Activated naive CD8-positive, alpha-beta T cell treated with anti-CD3 and anti-CD28 coated beads for 36 hours (primary cell): ENCODE measurements at regions not wholly inside any gene's neighbourhood (a gene's known extent, or its start where the extent isn't known, plus 50 kb on each side); places are given as distances from the start of the nearest gene placed in this dataset.

Source experiments
- DNase-seq: peaks from one replicate; pipeline ENCODE4 v3.0.0; 2021
- H3K27ac Mint-ChIP-seq: one replicate; pipeline ENCODE4 v1.8.0; 2022; ENCODE audit warnings: mild to moderate bottlenecking, moderate library complexity, mixed read lengths
- H3K27me3 Mint-ChIP-seq: one replicate; pipeline ENCODE4 v1.8.0; 2022; ENCODE audit warnings: mild to moderate bottlenecking, mixed read lengths
- H3K36me3 Mint-ChIP-seq: one replicate; pipeline ENCODE4 v1.8.0; 2021; ENCODE audit warnings: mild to moderate bottlenecking, mixed read lengths
- H3K4me1 Mint-ChIP-seq: one replicate; pipeline ENCODE4 v1.8.0; 2021; ENCODE audit warnings: mixed read lengths
- H3K4me3 Mint-ChIP-seq: one replicate; pipeline ENCODE4 v1.8.0; 2022; ENCODE audit warnings: mild to moderate bottlenecking, moderate library complexity, mixed read lengths
- H3K9me3 Mint-ChIP-seq: one replicate; pipeline ENCODE4 v1.8.0; 2022; ENCODE audit warnings: mixed read lengths

DNA sequence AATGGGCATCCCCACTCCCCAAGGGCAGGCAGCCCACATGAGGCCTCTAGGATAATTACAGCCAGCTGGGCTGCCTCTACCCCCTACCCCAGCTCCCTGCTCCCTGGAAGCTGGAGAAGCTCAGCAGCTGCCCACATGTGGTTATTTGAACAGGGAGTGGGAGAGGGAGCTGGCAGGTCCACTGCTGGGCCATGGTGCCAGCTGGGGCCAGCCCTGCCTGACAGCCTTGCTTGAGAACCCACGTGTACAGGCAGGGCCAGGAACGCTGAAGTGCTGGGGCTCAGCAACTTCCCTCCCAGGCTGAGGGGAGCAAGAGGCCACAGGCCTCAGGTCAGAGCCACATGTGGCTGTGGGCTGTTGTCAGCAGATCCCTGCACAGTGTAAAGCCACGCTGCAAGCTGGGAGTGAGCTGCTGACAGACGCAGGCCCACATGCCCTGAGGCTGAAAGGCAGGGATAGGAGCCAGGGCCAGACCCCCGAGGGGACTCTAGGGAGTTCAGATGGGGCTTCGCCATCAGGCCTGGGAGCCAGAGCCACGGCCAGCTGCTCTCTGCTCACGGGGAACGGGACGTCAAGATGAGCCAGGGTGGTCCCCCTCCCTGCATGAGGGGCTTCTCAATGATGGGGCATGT lies 129.0 kb downstream of the SYF2 start:
- Mint-ChIP-seq H3K4me1 (peaks cover 57% of the 10 kb centered on the region), H3K9me3 (no peaks in the 10 kb centered on the region), H3K27ac (no peak overlapping the region), H3K4me3 (no peak overlapping the region), H3K27me3 (no peaks in the 10 kb centered on the region), H3K36me3 (no peaks in the 10 kb centered on the region)
- DNase-seq = no peak

DNA sequence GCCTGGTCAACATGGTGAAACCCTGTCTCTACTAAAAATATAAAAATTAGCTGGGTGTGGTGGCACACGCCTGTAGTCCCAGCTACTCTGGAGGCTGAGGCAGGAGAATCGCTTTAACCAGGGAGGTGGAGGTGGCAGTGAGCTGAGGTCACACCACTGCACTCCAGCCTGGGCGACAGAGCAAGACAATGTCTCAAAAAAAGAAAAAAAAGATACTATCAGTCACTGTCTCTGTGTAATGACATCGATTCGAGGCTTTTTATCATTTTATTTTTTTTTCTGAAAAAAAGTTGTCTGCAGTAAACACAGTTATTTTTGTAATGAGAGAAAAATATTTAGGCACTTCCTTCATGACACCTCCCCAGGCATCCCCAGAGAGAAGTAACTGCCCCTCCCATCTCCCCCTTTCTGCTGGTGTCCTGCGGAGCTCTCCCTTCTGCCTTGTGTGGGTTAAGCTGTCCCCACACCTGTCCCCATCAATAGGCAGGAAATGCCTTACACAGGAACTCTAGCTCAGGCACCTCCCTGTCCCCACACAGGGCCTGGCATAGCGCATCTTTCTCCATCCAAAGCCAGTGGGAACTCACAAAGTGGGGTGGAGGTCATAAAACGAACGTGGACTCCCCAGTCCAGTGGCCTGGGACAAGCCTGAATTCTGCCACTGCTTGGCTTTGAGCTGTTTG lies 132.0 kb downstream of the SYF2 start:
- peaks cover 17% of the 10 kb centered on the region for H3K9me3 Mint-ChIP-seq
- H3K27me3 Mint-ChIP-seq = no peaks in the 10 kb centered on the region
- H3K4me1 Mint-ChIP-seq = peaks cover 70% of the 10 kb centered on the region
- peak overlapping the region; percentile 60 for H3K27ac Mint-ChIP-seq
- H3K4me3 Mint-ChIP-seq = no peak overlapping the region
- H3K36me3 Mint-ChIP-seq = peaks cover 10% of the 10 kb centered on the region
- DNase-seq = no peak

DNA sequence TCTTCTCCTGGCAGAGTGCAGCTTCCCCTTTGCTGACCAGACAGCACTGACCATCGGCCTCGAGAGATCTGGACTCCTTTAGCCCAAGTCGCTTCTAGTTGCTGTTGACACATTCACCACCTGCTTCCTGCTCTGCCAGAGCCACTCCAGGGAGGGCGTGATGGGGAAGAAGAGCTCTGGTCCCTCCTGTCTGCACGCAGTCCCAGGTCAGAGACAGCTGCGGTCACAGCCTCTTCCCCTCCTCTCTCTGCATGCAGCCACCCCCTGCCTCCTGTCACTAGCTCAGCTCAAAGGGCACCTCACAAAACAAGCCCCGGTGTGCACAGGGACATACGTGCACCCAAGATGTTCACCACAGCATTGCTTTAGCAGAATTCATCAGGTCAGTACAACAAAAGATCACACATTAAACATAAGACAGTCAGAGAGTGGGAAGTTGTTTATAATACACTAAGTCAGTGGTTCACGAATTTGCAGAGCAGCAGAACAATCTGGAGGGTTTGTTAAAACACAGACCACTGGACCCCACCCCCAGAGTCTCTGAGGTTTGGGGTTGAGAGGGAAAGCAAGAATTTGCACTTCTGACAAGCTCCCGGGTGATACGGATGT lies 132.9 kb downstream of the SYF2 start:
- Mint-ChIP-seq H3K9me3 (peaks cover 19% of the 10 kb centered on the region), H3K4me3 (peak overlapping the region; percentile 62), H3K4me1 (peaks cover 72% of the 10 kb centered on the region)

DNA sequence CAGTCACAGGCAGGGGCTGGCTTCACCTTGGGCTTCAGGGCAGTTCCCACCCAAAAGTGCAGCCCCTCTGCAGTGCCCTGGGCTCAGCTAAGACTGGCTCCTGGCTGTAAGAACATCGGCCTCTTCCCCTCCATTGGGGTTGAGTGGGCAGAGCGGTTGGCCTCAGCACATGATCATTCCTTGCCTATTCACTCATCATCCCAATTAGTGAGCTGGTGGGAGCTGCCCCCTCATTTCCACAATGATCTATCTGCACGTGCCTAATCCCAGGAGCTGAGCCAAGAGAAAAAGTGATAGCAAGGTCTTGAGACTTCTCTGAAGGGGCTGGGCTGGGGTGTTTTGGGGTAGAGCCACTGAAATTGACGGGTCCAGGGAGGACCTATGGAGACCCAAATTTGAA lies 133.6 kb downstream of the SYF2 start:
- no peaks in the 10 kb centered on the region for H3K27me3 Mint-ChIP-seq
- no peak overlapping the region for H3K4me3 Mint-ChIP-seq
- DNase-seq = no peak
- H3K36me3 Mint-ChIP-seq = peaks cover 16% of the 10 kb centered on the region
- H3K4me1 Mint-ChIP-seq = peaks cover 72% of the 10 kb centered on the region
- peak overlapping the region; percentile 71 for H3K27ac Mint-ChIP-seq
- H3K9me3 Mint-ChIP-seq = peaks cover 22% of the 10 kb centered on the region

More for the DNA sequence above, 132.9 kb downstream of the SYF2 start:
- peaks cover 14% of the 10 kb centered on the region for H3K36me3 Mint-ChIP-seq
- DNase-seq = peak; percentile 61
- no peaks in the 10 kb centered on the region for H3K27me3 Mint-ChIP-seq
- peak overlapping the region; percentile 71 for H3K27ac Mint-ChIP-seq

DNA sequence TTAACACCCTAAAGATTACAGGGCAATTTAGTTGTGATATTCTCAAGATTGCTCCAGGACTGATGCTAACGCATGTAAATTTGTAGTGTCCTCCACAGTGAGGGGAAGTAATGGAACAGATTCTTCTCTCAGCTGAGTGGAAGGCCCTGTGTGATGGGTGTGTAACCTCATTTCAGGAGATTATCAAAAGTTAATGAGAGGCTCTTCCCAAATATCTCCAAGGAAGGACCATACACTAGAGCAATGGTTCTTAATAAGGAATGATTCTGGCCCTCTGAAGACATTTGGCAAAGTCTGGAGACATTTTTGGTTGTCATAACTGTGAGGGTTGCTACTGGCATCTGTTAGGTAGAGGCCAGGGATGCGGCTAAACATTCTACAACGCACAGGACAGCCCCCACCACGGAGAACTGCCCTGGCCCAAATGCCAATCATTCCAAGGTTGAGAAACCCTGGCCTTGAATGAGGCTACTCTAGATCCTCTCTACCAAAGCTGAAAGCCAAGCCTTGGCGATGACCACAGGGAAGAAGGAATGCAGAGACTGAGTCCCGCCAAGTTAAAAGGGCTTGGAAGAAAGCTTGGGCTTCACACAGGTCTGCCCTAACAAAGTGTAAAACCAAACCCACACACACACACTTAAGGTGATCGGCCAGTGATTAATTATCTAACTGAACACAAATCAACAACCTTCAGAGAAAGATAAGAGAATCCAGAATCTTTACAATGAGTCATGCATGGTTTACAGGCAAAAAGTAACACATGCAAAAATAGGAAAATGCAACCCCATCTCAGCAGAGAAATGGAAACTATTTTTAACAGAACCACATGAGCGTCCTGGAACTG lies 135.8 kb downstream of the SYF2 start:
- Mint-ChIP-seq H3K4me3 (no peak overlapping the region), H3K36me3 (peaks cover 17% of the 10 kb centered on the region), H3K9me3 (peaks cover 22% of the 10 kb centered on the region), H3K4me1 (peaks cover 78% of the 10 kb centered on the region), H3K27me3 (no peaks in the 10 kb centered on the region), H3K27ac (peak overlapping the region; percentile 84)
- DNase-seq = no peak

DNA sequence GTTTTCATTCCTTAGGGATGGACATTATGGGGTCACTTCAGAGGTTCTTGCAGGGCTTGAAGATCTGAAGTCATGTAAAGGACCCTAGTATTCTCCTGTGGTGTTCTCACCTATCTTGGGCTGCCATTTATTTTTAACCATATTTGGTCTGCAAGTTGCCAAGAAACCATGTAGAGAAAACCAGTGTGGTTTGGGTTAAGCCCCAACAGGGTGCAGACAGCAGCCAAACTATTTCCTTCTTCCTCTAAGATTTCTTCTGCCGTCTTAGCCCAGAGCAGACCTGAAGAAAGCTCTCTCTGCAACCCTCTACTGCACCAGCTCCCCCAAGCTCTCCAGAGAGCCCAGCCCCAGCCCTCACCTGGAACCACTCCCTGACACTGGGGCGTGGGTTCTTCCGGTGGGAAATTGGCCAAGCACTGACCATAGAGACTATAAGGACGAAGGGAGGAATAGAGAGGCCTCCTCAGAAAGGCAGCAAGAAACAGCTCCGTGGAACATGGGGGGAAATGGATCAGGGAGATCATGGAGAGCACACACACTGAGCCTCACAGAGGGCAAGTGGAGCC lies 136.6 kb downstream of the SYF2 start:
- Mint-ChIP-seq H3K27ac (peak overlapping the region; percentile 84), H3K4me1 (peaks cover 77% of the 10 kb centered on the region), H3K36me3 (peaks cover 17% of the 10 kb centered on the region), H3K4me3 (no peak overlapping the region), H3K27me3 (no peaks in the 10 kb centered on the region), H3K9me3 (peaks cover 22% of the 10 kb centered on the region)
- DNase-seq = no peak

DNA sequence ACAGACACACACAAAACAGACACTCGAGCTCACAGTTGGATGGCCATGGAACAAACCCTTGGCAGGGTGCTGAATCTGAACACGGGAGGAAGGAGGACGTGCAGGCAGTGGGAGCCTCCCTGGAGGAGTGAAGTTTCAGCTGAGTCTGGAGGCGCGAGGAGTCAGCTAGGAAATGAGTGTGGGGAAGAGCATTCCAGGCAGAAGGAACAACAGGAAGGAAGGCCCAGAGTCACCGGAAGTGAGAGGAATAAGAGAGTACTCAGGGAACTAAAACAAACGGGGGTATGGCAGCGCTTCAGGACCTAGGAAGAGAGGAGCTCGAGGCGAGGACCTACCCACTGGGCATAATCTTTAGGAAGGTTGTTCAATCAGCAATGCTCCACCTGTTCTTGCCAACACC lies 137.3 kb downstream of the SYF2 start:
- Mint-ChIP-seq H3K27ac (no peak overlapping the region), H3K27me3 (no peaks in the 10 kb centered on the region), H3K4me1 (peaks cover 71% of the 10 kb centered on the region), H3K9me3 (peaks cover 22% of the 10 kb centered on the region), H3K36me3 (peaks cover 17% of the 10 kb centered on the region), H3K4me3 (no peak overlapping the region)
- DNase-seq = no peak

DNA sequence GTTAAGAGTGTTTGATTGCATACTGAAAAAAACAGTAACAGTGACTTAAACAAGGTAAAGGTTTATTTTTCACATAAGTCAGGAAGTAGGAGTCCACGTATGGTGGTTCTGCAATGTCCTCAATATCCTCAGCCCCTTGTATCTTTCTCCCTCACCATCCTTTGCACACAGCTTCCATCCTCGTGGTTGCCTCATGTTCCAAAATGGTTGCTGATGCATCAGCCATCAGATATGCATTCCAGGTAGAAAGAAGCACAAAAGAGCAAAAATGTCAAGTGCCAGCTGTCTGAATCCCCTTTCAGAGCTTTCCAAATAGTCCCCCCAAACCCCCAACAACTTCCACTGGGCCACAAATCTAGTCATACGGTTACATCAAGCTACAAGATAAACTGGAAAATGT lies 138.1 kb downstream of the SYF2 start:
- H3K4me3 Mint-ChIP-seq = no peak overlapping the region
- peaks cover 63% of the 10 kb centered on the region for H3K4me1 Mint-ChIP-seq

DNA sequence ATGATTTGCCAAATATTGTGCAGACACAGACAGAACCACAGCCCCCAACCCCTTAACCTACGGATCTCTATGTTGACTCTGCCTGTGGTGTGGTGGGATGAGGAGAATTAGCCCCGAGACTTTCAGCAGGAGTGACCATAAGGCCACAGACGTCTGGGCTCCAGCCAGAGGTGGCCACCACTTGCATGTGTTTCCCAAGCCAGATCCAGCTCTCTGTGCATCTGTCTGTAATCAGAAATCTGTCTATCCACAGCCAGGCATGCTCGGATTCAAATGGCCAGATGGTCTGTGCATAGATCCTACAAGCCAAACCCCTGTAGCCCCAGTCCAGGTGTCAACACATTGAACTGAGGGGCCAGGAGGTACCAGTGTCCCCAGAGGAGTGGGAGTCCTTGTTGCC lies 140.6 kb downstream of the SYF2 start:
- H3K4me3 Mint-ChIP-seq = no peak overlapping the region
- H3K27me3 Mint-ChIP-seq = no peaks in the 10 kb centered on the region
- no peak overlapping the region for H3K27ac Mint-ChIP-seq
- DNase-seq = no peak
- peaks cover 15% of the 10 kb centered on the region for H3K9me3 Mint-ChIP-seq
- H3K36me3 Mint-ChIP-seq = peaks cover 15% of the 10 kb centered on the region
- peaks cover 44% of the 10 kb centered on the region for H3K4me1 Mint-ChIP-seq

More for the DNA sequence above, 138.1 kb downstream of the SYF2 start:
- no peaks in the 10 kb centered on the region for H3K27me3 Mint-ChIP-seq
- no peak overlapping the region for H3K27ac Mint-ChIP-seq
- peaks cover 17% of the 10 kb centered on the region for H3K36me3 Mint-ChIP-seq
- peaks cover 22% of the 10 kb centered on the region for H3K9me3 Mint-ChIP-seq
- DNase-seq = no peak

DNA sequence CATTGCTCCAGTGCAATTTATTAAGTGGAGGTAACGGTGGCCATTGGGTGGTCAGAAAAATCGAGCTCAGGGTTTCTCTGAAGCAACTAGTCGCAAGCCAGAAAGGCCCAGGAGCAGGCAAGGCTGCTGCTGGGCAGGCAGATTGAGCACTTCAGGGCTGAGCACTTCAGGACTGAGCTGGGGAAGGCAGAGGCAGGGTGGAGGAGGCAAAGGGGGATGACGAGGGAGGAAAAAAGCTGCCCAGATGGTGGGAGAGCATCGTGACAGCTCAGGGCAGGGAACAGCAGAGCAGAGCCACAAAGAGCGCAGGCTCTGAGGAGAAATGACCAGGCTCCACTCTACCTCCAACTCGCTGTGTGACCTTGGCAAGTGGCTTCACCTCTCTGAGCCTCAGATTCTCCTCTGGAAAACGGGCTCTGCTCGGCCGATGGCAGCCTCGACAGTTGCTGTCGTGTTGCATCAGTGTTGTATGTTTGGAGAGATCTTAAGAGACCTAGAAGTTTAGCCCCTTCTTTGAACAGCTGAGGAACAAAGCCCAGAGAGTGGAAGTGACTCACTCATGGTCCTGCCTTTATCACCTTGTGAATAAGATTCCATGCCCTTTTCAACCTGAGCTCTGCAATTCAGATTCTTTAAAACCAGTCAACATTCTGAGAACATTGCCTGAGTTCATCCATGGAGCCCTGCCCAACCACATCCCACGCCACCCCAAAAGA lies 141.4 kb downstream of the SYF2 start:
- no peaks in the 10 kb centered on the region for H3K27me3 Mint-ChIP-seq
- no peak overlapping the region for H3K4me3 Mint-ChIP-seq
- peaks cover 36% of the 10 kb centered on the region for H3K4me1 Mint-ChIP-seq
- peaks cover 7% of the 10 kb centered on the region for H3K9me3 Mint-ChIP-seq
- peaks cover 9% of the 10 kb centered on the region for H3K36me3 Mint-ChIP-seq
- no peak for DNase-seq
- no peak overlapping the region for H3K27ac Mint-ChIP-seq

DNA sequence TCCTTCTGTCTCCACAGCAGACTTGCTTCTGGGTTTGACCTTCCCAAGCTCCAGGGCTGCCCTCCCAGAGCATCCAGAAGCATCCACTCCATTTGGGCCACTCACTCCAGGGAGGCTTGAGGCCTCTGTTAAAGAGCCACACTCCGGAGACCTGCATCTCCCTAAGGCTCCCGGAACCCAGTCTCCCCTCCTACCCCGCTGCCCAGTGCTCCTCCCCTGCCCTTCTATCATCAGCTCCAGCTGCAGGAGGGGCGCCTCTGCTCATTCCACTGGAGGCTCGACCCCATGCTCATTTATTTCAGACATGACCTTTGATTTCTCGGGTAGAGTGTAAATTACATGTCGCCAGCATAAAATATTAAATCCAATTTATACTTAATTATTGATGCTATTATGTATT lies 142.5 kb downstream of the SYF2 start:
- no peaks in the 10 kb centered on the region for H3K27me3 Mint-ChIP-seq
- peaks cover 3% of the 10 kb centered on the region for H3K9me3 Mint-ChIP-seq
- no peak for DNase-seq
- peaks cover 25% of the 10 kb centered on the region for H3K4me1 Mint-ChIP-seq
- H3K4me3 Mint-ChIP-seq = no peak overlapping the region
- H3K27ac Mint-ChIP-seq = no peak overlapping the region
- H3K36me3 Mint-ChIP-seq = peaks cover 5% of the 10 kb centered on the region

DNA sequence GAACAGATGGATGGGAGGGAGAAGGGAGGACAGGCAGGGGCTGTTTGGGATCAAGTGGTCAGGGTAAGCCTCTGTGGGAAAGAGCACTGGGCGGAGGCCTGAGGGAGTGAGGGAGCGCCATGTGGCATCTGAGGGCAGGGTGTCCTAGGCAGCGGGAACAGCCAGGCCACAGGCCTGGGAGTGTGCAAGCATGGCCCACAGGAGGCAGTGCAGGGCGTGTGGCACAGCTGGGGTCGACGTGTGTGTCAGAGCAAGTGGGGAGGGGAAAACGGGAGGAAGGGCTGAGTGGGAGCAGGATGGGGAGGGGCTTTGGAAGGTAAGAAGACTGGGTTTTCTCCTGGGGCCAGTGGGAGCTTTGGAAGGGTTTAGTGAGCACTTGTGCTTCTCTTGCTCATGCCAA lies 143.4 kb downstream of the SYF2 start:
- Mint-ChIP-seq H3K9me3 (no peaks in the 10 kb centered on the region), H3K4me1 (peaks cover 20% of the 10 kb centered on the region), H3K36me3 (peaks cover 3% of the 10 kb centered on the region), H3K4me3 (no peak overlapping the region), H3K27me3 (no peaks in the 10 kb centered on the region), H3K27ac (no peak overlapping the region)
- no peak for DNase-seq

DNA sequence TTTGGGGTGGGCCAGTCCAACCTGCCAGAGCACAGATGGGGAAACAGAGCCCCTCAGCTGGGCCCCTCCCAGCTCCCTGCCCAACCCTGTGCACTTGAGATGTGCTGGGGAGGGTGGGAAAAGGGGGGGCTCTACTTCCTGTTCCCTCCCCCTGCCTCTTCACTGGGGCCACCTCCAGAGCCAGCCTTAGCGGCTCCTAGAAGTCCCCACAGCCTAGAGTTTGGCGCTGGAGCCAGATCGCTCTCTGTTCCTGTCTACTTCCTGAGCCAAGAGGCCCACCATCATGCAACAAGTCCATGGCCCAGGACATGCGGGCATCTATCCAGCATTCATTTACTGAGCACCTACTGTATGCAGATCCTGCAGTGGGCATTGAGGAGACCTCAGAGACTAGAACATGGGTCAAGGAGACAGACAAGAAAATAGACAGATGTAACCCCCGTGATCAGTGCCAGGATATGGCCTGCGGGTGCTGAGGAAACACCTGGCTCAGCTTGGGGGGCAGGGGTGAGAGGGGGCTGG lies 144.1 kb downstream of the SYF2 start:
- H3K36me3 Mint-ChIP-seq = no peaks in the 10 kb centered on the region
- H3K27ac Mint-ChIP-seq = no peak overlapping the region
- peaks cover 15% of the 10 kb centered on the region for H3K4me1 Mint-ChIP-seq
- H3K4me3 Mint-ChIP-seq = no peak overlapping the region
- H3K9me3 Mint-ChIP-seq = no peaks in the 10 kb centered on the region
- no peaks in the 10 kb centered on the region for H3K27me3 Mint-ChIP-seq
- no peak for DNase-seq

DNA sequence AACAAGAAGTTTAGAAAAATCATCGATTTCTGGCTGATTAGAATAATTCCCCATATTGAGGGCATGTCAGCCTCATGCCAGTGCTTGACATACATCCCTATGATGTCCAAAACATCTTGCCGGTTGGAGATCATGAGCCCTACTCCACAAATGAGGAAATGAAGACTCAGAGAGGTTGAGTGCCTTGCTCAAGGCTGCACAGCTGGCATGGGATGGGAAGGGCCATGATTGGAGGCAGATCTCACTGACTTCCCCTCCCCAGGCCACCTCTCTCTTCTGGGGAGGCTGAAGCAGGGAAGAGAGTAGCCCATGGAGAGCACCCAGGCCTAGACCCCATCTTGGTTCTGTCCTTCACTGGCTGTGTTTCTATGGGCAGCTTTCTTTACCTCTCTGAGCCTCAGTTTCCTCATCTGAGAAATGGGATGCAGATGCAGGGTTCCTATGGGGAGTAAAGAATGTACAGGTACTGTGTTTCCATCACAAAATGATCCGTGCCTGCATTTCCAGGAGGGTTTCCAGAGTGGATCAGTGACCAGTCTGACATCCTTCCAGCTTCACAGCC lies 145.7 kb downstream of the SYF2 start:
- DNase-seq = no peak
- no peaks in the 10 kb centered on the region for H3K27me3 Mint-ChIP-seq
- no peak overlapping the region for H3K4me3 Mint-ChIP-seq
- H3K27ac Mint-ChIP-seq = no peak overlapping the region
- no peaks in the 10 kb centered on the region for H3K9me3 Mint-ChIP-seq
- peaks cover 10% of the 10 kb centered on the region for H3K4me1 Mint-ChIP-seq
- H3K36me3 Mint-ChIP-seq = no peaks in the 10 kb centered on the region
